ENCODE measurements at regions not wholly inside any gene's neighbourhood (a gene's known extent, or its start where the extent isn't known, plus 50 kb on each side); places are given as distances from the start of the nearest gene placed in this dataset.
"Not testable (repeated sequence)": the region's sequence is repeated elsewhere in the genome, so short reads cannot be mapped to it uniquely, and the experiment has no call there.

DNA sequence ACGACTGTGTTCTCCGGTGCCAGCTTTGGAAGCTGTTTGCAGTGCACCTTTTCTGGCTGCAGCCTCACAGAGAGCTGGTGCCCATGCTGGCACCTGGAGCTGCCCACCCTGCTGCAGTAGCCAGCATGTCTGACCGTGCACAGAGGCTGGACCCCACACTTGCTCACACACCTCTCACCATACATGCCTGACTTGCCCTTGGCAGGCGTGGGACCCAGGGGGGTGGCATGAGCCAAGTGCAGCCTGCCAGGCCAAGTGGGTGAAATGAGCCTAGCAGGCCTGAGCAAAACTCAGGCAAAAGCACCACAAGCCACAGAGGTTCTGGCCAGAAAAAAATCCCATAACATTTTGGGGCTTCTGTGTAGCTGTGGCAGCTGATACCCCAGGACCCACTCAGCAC is 258.8 kb downstream of the XPNPEP1 start:
- DNase-seq (ENCODE audit: insufficient read length, low spot score) (no peak), FAIRE-seq (no peak)

DNA sequence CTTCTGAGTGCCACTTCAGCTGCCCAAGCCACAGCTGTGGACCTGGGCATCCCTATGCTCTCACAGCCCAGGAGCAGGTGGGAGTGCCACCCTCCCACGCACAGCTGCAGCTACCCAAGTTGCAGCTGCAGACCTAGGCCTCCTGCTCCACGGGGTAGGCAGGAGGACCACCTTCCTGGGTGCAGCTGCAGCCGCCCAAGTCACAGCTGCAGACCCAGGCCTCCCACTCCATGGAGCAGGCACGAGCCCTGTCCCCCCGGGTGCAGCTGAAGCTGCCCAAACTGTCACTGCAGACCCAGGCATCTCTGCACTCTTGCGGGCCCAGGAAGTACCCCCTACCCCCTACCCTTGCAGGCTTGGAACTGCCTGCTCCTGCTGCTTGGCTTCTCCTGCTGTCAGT is 260.2 kb downstream of the XPNPEP1 start:
- FAIRE-seq (no peak), DNase-seq (ENCODE audit: insufficient read length, low spot score) (no peak)

DNA sequence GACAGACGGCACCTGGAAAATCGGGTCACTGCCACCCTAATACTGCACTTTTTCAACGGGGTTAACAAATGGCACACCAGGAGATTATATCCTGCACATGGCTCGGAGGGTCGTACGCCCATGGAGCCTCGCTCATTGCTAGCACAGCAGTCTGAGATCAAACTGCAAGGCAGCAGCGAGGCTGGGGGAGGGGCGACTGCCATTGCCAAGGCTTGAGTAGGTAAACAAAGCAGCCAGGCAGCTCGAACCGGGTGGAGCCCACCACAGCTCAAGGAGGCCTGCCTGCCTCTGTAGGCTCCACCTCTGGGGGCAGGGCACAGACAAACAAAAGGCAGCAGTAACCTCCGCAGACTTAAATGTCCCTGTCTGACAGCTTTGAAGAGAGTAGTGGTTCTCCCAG is 270.7 kb downstream of the XPNPEP1 start:
- not testable (repeated sequence) for DNase-seq (ENCODE audit: insufficient read length, low spot score); FAIRE-seq

DNA sequence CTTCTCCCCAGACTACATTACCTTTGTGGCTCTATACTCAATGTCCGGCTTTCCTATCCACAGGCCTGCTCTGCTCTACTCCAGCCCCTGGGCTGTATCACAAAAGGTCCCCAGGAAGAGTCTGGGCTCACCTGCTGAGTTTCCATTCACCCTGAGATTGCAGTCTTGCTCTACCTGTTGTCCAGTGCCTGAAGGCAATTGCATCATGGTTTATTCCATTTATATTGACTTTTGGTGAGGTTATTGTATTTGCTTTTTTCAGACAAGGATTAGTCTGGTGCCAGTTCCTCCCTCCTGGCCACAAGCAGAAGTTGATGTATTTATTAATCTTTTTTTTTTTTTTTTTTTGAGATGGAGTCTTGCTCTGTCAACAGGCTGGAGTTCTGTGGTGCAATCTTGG is 273.1 kb downstream of the XPNPEP1 start:
- FAIRE-seq (no peak), DNase-seq (ENCODE audit: insufficient read length, low spot score) (no peak)

DNA sequence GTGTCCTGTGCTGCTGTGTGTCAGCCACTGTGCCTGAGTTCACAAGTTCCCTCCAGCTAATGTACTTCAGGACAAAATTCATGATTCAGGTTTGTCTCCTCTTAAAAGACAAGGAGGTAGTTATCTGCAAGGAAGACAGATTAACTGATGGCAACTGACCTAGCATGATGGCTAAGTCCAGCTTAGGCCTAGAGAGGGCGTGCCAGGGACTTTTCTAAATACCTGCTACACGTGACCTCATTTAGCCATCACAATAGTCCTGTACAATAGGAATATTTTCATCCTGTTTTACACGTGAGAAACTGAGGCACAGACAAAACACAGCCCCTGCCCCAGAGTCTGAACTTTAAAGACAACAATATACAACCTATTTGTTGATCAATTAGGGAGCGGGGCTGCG is 275.7 kb downstream of the XPNPEP1 start:
- FAIRE-seq (no peak), DNase-seq (ENCODE audit: insufficient read length, low spot score) (no peak)

DNA sequence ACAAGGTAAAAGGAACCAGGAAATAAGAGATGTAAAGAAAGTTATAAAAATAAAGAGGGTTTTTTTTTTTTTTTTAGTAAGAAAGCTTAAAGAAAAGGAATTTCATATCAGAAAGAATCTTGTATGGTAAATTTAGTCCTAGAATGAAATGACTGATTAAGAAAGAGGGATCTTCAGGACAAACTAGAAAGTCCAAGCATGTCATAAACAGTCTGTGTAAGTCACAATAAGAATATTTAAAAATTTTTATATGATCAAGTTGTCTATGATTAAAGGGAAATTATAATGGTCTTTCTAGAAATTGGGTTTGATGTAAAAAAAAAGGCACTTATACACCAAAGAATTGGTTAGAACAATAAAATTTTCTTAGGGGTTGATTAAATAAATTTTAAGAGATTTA is 289.5 kb downstream of the XPNPEP1 start:
- FAIRE-seq (peak; percentile 11), DNase-seq (ENCODE audit: insufficient read length, low spot score) (no peak)

DNA sequence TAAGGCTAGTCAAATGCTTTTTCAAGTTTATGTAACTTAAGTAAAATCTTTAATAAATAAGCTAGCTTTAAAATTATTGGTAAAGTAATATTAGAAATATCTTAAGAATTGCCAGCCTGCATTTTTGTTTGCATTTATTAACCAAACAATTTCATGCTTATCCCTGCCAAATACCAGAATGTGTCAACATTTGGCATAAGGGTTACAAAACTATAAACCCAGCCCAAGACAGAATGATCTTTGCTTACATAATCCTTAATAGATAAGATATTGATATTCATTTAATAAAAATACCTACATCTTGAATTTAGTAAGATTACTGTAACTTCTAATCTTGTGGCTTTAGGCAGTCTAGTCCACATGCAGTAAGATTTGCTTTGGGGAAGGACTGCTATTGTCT is 290.3 kb downstream of the XPNPEP1 start:
- DNase-seq (ENCODE audit: insufficient read length, low spot score); FAIRE-seq: not testable (repeated sequence)

DNA sequence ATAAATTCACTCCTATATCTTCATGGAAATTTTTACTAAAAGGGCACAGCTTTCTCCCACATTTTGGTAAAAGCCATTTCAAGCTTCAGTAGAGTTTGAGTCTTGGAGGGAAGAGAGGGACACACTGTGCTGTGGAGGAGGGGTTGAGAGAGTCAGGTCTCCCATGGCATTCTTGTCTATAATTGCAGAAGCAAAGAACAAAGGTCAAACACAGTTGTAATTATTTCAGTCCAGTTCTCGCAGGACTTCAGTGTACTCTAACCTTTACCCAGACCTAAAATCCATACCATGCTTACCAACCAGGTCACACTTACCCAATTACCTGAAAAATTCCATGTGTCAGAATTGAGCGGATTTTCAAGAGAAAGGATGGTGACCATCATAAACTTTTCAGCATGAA is 298.4 kb downstream of the XPNPEP1 start:
- FAIRE-seq (no peak), DNase-seq (ENCODE audit: insufficient read length, low spot score) (no peak)

DNA sequence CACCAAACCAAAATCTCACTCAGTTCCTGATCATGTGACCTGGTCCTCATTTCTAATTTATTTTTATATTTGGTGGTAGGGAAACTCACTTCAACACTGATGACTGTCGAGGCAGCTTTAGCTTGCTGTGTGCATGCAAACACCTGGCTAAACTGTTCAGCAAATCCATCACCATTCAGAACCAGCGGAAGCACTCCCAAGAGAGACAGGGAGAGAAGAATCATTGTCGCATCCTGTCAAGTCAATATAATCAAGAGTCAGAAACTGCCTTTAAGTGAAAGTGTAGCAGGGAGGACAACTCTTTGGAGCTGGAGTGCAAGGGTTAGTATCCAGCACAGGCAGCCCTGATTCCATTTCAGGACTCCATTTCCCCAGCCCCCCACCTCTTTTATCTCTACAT is 300.7 kb downstream of the XPNPEP1 start:
- FAIRE-seq = no peak
- no peak for DNase-seq (ENCODE audit: insufficient read length, low spot score)

DNA sequence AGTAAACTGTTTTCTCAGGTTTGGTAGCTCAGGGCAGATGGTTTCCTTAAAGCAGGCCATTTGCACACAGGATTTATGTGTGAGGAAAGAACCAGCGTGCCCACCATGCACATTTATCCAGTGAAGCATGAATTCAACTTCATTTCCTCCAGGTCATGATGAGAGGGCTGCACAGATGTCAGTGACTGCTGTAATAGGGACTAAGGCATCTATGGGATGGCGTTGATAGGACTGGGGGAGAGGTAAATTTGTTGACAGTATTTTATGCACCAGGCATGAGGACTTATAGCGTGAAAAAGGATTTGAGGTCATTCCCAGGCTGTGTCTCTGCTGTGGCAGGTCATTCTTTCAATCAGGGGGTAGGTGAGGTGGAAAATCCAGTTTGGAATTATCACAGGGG is 302.9 kb downstream of the XPNPEP1 start:
- FAIRE-seq (no peak), DNase-seq (ENCODE audit: insufficient read length, low spot score) (no peak)

DNA sequence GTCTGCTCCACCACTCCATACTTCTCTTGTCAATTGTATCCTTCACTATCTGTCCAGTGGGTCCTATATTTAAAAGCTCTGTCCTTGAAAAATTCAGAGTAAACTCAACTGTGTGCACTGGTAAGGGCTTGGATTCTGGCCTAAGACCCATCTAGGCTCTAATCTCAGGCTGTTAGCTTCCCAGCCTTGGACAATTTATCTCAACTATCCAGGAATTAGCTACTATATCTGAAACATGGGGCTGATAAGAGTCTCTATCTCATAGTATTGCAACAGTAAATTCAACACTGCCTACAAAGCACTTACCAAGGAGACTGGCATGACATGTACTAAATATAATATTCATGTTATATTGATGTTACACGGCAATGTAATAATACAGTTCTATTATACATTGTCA is 303.4 kb downstream of the XPNPEP1 start:
- FAIRE-seq = no peak

DNA sequence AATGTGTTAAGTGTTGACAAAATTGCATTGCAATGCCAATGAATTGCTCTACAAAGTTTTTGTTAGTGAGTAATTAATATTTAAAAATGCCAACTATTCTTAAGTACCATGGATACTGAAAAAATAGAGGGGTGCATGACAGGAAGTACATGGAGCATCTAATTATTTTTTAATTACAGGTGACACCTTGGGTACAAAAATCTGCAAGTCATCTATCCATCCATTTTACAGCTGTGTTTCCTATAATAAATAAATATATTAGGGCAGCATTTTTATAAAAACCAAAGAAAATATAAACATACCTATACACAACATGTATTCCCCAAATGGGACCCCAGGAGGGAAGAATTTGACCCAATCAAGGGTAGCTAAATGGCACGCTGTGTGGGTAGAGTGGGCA is 304.6 kb downstream of the XPNPEP1 start:
- DNase-seq (ENCODE audit: insufficient read length, low spot score) (no peak), FAIRE-seq (no peak)

More for the DNA sequence above, 303.4 kb downstream of the XPNPEP1 start:
- DNase-seq (ENCODE audit: insufficient read length, low spot score) = no peak

DNA sequence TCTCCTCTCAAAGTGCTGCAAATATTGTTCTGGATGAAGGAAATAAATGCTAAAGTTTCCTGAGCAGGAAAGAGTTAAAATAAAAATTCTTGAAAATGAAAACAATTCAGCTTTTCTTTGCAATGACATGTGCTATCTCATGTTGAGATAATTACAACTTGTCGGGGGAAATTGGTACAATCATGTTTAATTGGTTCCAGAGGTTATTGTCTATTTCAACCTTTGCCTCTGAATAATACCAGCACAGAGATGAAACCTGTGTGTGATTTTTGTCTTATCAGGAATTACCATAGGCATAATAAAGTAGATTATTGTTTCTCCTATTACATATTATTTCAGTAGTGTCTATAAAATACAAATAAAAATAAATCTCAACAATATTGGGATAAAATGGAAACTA is 305.0 kb downstream of the XPNPEP1 start:
- DNase-seq (ENCODE audit: insufficient read length, low spot score) = no peak
- FAIRE-seq = no peak

DNA sequence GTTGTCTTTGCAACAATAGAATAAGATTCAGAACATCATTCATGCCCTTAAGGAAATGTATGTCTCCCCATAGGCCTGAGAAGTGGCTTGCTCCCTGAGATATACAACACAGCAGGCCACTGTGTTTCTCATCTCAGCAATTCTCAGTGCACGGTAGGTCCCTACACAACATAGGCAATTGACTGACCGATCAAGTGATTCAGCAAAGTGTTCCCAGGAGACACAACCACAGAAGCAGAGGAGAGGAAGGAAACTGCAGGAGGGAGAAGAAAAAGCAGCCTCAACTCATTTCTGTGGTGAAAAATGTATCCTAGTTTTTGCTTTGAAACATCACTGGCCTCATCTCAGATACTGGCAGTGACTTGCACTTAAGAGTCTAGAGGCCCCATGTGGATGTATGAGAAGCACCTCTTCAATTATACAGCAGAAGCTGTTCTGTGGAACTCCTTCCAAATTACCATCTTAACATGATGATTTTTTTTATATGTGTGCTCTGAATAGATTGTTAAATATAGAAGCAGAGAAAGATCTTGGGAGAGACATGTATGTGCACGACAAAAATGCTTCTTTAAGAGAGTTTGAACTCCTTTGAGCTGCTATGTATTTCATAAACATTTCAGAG is 306.8 kb downstream of the XPNPEP1 start:
- FAIRE-seq (no peak), DNase-seq (ENCODE audit: insufficient read length, low spot score) (no peak)

DNA sequence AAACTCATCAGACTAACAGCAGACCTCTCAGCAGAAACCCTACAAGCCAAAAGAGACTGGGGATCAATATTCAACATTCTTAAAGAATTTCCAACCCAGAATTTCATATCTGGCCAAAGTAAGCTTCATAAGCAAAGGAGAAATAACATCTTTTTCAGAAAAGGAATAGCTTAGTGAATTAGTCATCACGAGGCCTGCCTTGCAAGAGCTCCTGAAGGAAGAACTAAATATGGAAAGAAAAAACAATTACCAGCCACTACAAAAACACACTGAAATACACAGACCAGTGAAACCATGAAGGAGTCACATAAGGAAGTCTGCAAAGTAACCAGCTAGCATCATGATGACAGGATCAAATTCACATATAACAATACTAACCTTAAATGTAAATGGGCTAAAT is 328.0 kb downstream of the XPNPEP1 start:
- not testable (repeated sequence) for FAIRE-seq; DNase-seq (ENCODE audit: insufficient read length, low spot score)

DNA sequence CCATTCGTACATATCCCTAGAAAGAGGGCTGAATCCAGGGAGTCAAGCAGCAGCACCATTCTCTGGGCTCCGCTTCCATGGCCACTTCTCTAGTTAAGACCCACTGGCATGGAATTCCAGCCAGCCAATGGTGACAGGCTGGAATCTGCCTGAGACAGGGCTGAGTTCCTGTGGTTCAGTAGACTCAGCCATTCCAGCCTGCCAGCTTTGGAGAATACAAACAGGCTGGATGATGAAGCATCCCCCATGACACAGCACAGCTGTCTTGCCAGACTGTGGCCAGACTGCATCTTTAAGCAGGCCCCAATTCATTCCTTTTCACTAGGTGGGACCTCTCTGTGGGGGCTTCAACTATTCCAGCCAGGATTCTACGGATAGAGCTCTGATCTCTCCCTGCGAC is 329.6 kb downstream of the XPNPEP1 start:
- DNase-seq (ENCODE audit: insufficient read length, low spot score) (no peak), FAIRE-seq (no peak)

DNA sequence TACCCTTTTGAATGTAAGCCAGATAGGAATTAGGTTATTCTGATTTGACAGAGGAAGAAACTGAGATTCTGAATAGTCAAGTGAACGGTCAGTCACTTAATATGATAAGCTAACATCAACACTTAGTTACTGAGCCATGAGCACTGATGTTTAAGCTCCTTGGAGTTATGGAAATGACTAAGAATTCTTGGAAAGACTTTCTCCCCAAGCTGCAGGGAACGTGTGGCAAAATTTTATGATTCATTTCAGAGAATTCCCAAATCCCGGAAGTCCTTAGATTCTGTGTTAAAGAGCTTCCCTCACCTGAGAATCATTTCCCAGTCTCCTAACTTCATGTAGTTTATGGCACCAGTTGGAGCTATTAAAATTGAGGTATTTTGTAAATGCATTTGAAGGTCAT is 330.9 kb downstream of the XPNPEP1 start:
- FAIRE-seq = no peak
- no peak for DNase-seq (ENCODE audit: insufficient read length, low spot score)

DNA sequence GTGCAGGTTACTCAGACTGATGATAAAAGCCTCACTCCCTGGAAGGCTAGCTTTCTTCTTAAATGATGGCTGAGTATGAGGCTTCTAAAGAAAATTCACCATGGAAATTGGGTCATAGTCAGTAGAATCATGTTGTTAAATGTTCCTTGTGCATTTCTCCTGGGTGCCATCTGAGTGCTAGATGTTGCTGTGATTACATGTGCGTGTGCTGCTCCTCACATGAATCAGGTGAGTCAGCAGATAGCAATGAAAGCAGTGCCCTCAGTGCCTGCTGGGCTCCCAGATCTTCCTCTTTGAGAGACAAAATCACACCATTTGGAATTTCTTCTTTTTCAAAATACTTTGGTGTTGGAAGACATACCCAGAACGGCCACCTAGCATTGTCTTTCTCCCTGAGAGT is 331.7 kb downstream of the XPNPEP1 start:
- DNase-seq (ENCODE audit: insufficient read length, low spot score) = no peak
- no peak for FAIRE-seq

DNA sequence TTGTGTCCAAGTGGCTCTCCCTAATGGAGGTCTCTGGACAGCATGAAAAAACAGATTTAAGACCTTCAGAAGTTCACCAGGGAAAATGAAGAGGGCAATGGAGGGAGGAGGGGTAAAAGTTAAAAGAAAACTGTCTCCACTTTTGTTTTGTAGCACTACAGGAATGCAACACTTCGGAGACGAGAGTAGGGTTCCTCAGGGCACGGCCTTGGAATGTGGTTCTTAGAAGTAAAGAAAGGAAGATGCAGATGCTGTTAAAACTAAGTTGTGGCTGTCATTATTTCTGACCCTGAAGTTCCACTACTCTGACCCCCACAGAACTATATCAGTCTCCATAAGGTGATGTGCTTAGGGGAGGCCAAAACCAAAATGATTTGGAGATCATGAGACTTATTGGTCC is 335.1 kb downstream of the XPNPEP1 start:
- DNase-seq (ENCODE audit: insufficient read length, low spot score) (no peak), FAIRE-seq (no peak)

DNA sequence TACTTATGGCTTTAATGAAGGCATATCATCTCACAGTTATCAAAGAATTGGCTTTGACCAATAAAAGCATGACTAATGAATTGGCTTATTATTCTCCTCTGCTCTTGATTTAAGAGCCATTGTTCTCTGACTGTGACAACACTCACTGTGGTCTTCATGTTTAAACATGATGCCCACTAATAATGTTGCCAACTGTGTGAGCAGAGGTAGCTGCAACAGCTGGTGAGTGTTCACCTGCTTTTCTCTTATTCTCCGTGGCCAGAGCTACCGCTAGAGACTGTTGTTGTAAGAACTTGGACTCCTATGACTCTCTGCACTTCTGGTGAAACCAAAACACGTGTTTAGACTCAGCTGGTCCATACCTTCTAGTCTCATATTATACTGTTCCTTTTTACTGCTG is 335.9 kb downstream of the XPNPEP1 start:
- DNase-seq (ENCODE audit: insufficient read length, low spot score) (no peak), FAIRE-seq (no peak)

DNA sequence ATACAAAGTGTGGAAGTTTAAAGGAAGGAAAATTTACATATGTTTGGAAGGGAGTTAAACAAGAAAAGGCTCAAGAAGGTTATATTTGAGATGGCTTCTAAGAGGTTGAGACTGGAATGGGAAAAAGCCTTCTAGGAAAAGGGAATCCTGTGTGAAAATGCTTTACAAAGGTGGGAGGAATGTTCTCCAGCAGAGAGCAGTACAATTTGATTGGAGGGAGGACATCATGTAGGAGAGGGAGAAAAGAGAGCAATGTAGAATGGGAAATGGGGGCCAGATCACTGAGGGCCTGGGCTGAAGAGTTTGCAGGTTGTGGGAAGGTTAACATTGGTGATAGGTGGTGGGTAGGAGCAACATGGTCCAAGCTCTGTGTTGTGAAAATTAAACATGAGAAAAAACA is 366.9 kb downstream of the XPNPEP1 start:
- DNase-seq (ENCODE audit: insufficient read length, low spot score) = no peak
- no peak for FAIRE-seq

DNA sequence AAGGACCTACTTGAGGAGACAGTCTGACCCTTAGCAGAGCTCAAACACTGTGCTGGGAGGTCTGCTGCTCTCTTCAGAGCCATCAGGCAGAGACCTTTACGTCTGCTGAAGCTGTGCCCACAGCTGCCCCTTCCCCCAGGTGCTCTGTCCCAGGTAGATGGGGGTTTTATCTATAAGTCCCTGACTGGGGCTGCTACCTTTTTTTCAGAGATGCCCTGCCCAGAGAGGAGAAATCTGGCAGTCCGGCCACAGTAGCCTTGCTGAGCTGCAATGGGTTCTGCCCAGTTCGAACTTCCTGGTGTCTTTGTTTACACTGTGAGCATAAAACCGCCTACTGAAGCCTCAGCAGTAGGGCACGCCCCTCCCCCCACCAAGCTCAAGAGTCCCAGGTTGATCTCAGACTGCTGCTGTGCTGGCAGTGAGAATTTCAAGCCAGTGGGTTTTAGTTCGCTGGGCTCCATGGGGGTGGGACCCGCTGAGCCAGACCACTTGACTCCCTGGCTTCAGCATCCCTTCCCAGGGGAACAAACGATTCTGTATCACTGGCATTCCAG is 381.2 kb downstream of the XPNPEP1 start:
- DNase-seq (ENCODE audit: insufficient read length, low spot score); FAIRE-seq: not testable (repeated sequence)

DNA sequence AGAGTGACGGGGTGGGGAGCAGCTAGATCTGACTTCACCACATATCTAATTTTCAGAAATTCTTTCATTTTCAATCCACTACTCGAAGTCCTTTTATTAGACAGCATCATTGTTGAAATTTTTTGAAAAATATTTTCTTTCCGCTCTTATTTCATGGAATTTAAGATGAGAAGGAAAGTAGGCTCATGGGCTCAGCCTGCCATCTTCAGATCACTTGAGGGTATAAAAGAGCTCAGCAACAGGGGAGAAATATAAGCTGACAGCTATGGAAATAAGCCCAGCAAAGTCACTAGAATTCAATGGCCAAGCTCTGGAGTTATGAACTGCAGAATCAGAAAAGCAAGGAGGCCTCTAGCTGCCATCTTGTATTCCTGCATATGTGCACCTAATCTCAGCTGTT is 389.1 kb downstream of the XPNPEP1 start:
- no peak for DNase-seq (ENCODE audit: insufficient read length, low spot score)
- no peak for FAIRE-seq

Measured in GM19239 (cell line).